CD4-positive, alpha-beta T cell (primary cell): ENCODE measurements at regions not wholly inside any gene's neighbourhood (a gene's known extent, or its start where the extent isn't known, plus 50 kb on each side); places are given as distances from the start of the nearest gene placed in this dataset.

Source experiments
- ATAC-seq: fragments of 200-7000 bp; cut with Tn5 transposase; one replicate; pipeline ENCODE4 v1.10.0; 2022; ENCODE audit warnings: mild to moderate bottlenecking; ENCODE audit not compliant: poor library complexity
- CTCF ChIA-PET: fragments of 350-600 bp; sonication (Branson Sonifier 250); formaldehyde crosslinking; loops from one replicate; lab custom pipeline; 2021; ENCODE audit warnings: antibody characterized with exemption, inconsistent platforms; lab: Charles Lee
- POLR2A ChIA-PET: fragments of 350-600 bp; sonication (Branson Sonifier 250); formaldehyde crosslinking; loops from one replicate; lab custom pipeline; 2021; ENCODE audit warnings: antibody characterized with exemption, inconsistent platforms; lab: Charles Lee
- DNase-seq, 14 experiments: peaks; one replicate each; pipeline ENCODE4 v3.0.0-alpha.2; 2013 to 2020; ENCODE audit warnings: mixed read lengths in 2 of 14
- H3K27ac ChIP-seq, 2 donors: one replicate each; pipeline versions ENCODE4 v1.5.1 to v1.7.0; 2013; ENCODE audit warnings: low read length in 2 of 2, low read depth in 1 of 2, mild to moderate bottlenecking in 1 of 2
- H3K27me3 ChIP-seq, 2 experiments: 1 replicate in 1 of 2; 2 replicates in 1 of 2; pipeline versions ENCODE4 v1.6.1 to v1.7.0; 2013; ENCODE audit warnings: low read length in 2 of 2, control low read depth in 1 of 2, mild to moderate bottlenecking in 1 of 2, moderate library complexity in 1 of 2; ENCODE audit not compliant: insufficient read depth in 2 of 2, control insufficient read depth in 1 of 2
- H3K36me3 ChIP-seq: one replicate; pipeline ENCODE4 v1.6.1; 2013; ENCODE audit warnings: low read length, control low read depth; ENCODE audit not compliant: insufficient read depth
- H3K4me1 ChIP-seq: one replicate; pipeline ENCODE4 v1.6.1; 2013; ENCODE audit warnings: low read length, control low read depth; ENCODE audit not compliant: insufficient read depth
- H3K4me3 ChIP-seq: one replicate; pipeline ENCODE4 v1.5.1; 2013; ENCODE audit warnings: mild to moderate bottlenecking, low read length, moderate library complexity
- H3K9me3 ChIP-seq, 2 experiments: 1 replicate in 1 of 2; 2 replicates in 1 of 2; pipeline versions ENCODE4 v1.6.1 to v1.7.0; 2013; ENCODE audit warnings: low read length in 2 of 2, mild to moderate bottlenecking in 2 of 2, control low read depth in 1 of 2, moderate library complexity in 1 of 2; ENCODE audit not compliant: control insufficient read depth in 1 of 2, insufficient read depth in 1 of 2
- H3K27ac Mint-ChIP-seq: one replicate; pipeline ENCODE4 v1.8.0; 2020; ENCODE audit warnings: mixed read lengths
- H3K27me3 Mint-ChIP-seq: one replicate; pipeline ENCODE4 v1.8.0; 2021; ENCODE audit warnings: mixed read lengths
- H3K36me3 Mint-ChIP-seq: one replicate; pipeline ENCODE4 v1.8.0; 2021; ENCODE audit warnings: low read depth, mixed read lengths
- H3K4me1 Mint-ChIP-seq: one replicate; pipeline ENCODE4 v1.8.0; 2021; ENCODE audit warnings: low read depth, mixed read lengths
- H3K4me3 Mint-ChIP-seq: one replicate; pipeline ENCODE4 v1.8.0; 2020; ENCODE audit warnings: mild to moderate bottlenecking, mixed read lengths
- H3K9me3 Mint-ChIP-seq: one replicate; pipeline ENCODE4 v1.8.0; 2020; ENCODE audit warnings: mixed read lengths
- intact Hi-C, 2 experiments: fragments of 100-400 bp; cut with DNase I in 1 of 2; cut with micrococcal nuclease in 1 of 2; formaldehyde crosslinking; loops; one replicate each; pipeline versions ENCODE4 v1.15.1 to v1.9.0; 2023 to 2025; cut with DNase I, micrococcal nuclease
- TF ChIP-seq, protein P1 (sequence below): fragments of 200-600 bp; IDR thresholded peaks from one replicate; pipeline ENCODE4 v1.8.0; 2022; ENCODE audit warnings: antibody characterized with exemption, mild to moderate bottlenecking

DNA sequence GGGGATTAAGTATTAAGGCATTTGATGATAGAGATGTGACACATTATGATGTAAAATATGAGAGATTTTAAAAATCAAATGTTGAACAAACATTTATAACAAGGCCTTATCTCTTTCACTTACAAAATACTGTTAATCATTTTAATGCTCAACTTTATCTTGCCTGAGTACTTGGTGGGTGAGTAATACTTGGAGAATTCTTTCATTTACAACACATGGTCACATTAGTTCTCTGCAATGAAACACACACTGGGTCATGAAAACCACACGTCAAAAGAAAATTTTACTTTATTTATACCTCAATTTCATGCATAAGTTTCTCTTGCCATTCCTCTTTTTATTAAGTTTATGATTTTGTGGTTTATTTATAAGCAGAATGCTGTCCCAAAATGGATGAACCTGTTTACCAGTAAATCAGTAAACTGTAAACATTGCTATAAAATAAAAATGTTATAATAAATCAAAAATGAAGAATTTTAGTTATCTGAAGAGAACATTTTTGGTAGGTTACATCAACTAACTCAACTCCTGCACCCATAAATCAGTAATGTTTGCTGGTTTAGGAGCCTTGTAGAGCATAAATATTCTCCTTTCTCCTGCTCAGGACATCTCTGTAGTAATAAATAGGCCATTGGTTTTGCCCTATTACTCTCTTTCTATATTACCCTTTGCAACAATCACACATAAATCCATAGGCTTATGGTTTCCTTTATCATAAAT is 233.5 kb upstream of the NLGN4Y start:
- CTCF ChIA-PET = no interaction called here
- intact Hi-C loops = no loop called here
- H3K9me3 Mint-ChIP-seq = no peaks in the 10 kb centered on the region

DNA sequence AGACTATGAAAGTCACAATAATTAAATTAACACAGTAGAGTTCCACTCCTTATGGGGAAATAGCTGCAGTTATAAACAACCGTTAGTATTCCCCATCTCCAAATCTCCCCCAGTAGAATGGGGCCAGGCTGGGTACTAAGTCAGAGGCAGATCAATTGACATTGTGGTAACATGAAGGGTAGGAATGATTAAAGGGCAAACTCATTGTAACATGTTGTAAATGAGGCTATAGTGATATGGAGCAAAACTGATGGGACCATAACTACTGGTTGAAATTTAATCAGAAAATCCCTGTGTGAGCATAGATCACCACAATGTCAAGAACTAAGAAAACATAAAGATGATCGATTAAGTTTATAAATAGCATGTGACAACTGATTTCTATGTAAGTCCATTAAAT is 231.9 kb upstream of the NLGN4Y start:
- Histone ChIP-seq H3K4me3 (no peak overlapping the region), H3K9me3 (no peaks in the 10 kb centered on the region), H3K27me3 (no peaks in the 10 kb centered on the region), H3K4me1 (no peaks in the 10 kb centered on the region), H3K27ac (no peak overlapping the region), H3K36me3 (no peaks in the 10 kb centered on the region)
- Mint-ChIP-seq H3K27me3 (no peaks in the 10 kb centered on the region), H3K36me3 (no peaks in the 10 kb centered on the region), H3K27ac (no peak overlapping the region), H3K4me3 (no peak overlapping the region), H3K4me1 (no peaks in the 10 kb centered on the region), H3K9me3 (no peaks in the 10 kb centered on the region)
- CTCF ChIA-PET = no interaction called here
- no peak for DNase-seq
- POLR2A ChIA-PET = no interaction called here
- ATAC-seq = no peak
- intact Hi-C loops = no loop called here
- TF ChIP-seq, protein P1, sequence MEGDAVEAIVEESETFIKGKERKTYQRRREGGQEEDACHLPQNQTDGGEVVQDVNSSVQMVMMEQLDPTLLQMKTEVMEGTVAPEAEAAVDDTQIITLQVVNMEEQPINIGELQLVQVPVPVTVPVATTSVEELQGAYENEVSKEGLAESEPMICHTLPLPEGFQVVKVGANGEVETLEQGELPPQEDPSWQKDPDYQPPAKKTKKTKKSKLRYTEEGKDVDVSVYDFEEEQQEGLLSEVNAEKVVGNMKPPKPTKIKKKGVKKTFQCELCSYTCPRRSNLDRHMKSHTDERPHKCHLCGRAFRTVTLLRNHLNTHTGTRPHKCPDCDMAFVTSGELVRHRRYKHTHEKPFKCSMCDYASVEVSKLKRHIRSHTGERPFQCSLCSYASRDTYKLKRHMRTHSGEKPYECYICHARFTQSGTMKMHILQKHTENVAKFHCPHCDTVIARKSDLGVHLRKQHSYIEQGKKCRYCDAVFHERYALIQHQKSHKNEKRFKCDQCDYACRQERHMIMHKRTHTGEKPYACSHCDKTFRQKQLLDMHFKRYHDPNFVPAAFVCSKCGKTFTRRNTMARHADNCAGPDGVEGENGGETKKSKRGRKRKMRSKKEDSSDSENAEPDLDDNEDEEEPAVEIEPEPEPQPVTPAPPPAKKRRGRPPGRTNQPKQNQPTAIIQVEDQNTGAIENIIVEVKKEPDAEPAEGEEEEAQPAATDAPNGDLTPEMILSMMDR = no peak

More for the DNA sequence above, 233.5 kb upstream of the NLGN4Y start:
- Mint-ChIP-seq H3K36me3 (no peaks in the 10 kb centered on the region), H3K27me3 (no peaks in the 10 kb centered on the region), H3K4me1 (no peaks in the 10 kb centered on the region), H3K27ac (no peak overlapping the region), H3K4me3 (no peak overlapping the region)
- H3K27ac ChIP-seq = no peak overlapping the region
- POLR2A ChIA-PET = no interaction called here
- DNase-seq (no peak), ATAC-seq (no peak)
- H3K4me3 ChIP-seq = no peak overlapping the region
- H3K27me3 ChIP-seq = no peaks in the 10 kb centered on the region
- no peaks in the 10 kb centered on the region for H3K4me1 ChIP-seq
- TF ChIP-seq, protein P1 = no peak
- no peaks in the 10 kb centered on the region for H3K9me3 ChIP-seq
- no peaks in the 10 kb centered on the region for H3K36me3 ChIP-seq

DNA sequence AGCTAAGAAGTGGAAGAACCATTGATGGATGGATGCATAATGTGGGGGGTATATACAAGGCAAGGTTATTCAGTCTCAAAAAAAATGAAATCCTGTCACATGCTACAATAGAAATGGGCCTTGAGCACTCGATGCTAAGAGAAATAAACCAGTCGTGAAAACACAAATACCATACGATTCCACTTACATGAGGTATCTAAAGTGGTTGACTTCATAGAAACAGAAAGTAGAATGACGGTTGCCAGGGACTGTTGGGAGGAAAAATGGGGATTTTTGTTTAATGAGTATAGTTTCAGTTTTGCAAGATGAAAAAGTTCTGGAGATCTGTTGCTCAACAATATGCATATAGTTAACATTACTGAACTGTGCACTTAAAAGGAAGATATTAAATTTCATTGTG is 223.6 kb upstream of the NLGN4Y start:
- no peak for ATAC-seq

More for the DNA sequence above, 223.6 kb upstream of the NLGN4Y start:
- DNase-seq = peak in 3 of 14 experiments; percentile 30 to 49 (median 35)
- intact Hi-C loops = no loop called here
- H3K9me3 Mint-ChIP-seq = no peaks in the 10 kb centered on the region
- Histone ChIP-seq H3K27ac (no peak overlapping the region), H3K36me3 (no peaks in the 10 kb centered on the region), H3K4me1 (no peaks in the 10 kb centered on the region), H3K9me3 (no peaks in the 10 kb centered on the region), H3K27me3 (no peaks in the 10 kb centered on the region), H3K4me3 (no peak overlapping the region)
- H3K27me3 Mint-ChIP-seq = no peaks in the 10 kb centered on the region
- ChIA-PET CTCF (no interaction called here), POLR2A (interaction anchor here (0.9 kb wide), 1 partner anchor 40 kb away, joined by 3 read pairs; no protein-coding TSS in a partner anchor)
- H3K4me1 Mint-ChIP-seq = peaks cover 16% of the 10 kb centered on the region
- peak overlapping the region; percentile 62 for H3K27ac Mint-ChIP-seq
- H3K36me3 Mint-ChIP-seq = no peaks in the 10 kb centered on the region
- TF ChIP-seq, protein P1 = no peak
- H3K4me3 Mint-ChIP-seq = peak overlapping the region; percentile 70
